Hepatocyte (in vitro differentiated cells): ENCODE measurements at regions not wholly inside any gene's neighbourhood (a gene's known extent, or its start where the extent isn't known, plus 50 kb on each side); places are given as distances from the start of the nearest gene placed in this dataset.

Source experiments
- CTCF ChIP-seq: fragments of 200-600 bp; sonication (generic); IDR thresholded peaks from 2 replicates; pipeline ENCODE4 v1.5.1; 2016; ENCODE audit warnings: antibody characterized with exemption, mild to moderate bottlenecking; ENCODE audit not compliant: poor library complexity
- EZH2 ChIP-seq: fragments of 200-600 bp; sonication (generic); IDR thresholded peaks from 2 replicates; pipeline ENCODE4 v1.6.1; 2016; ENCODE audit warnings: antibody characterized with exemption, mild to moderate bottlenecking, borderline replicate concordance

- TF ChIP-seq CTCF: no peak
- TF ChIP-seq EZH2: no peak
Observed at GRCh38 chr14:29301571-29301970, 535.0 kb downstream of the FOXG1 start.
